ENCODE measurements at regions not wholly inside any gene's neighbourhood (a gene's known extent, or its start where the extent isn't known, plus 50 kb on each side); places are given as distances from the start of the nearest gene placed in this dataset.

- H3K36me3 ChIP-seq (ENCODE audit: insufficient read depth, low read length): no peaks in the 10 kb centered on the region
- intact Hi-C loops (cut with micrococcal nuclease; ENCODE audit: unreplicated experiment): no loop called here
- H3K9me2 ChIP-seq (ENCODE audit: insufficient read depth, low read length): no peaks in the 10 kb centered on the region
- H3K4me1 ChIP-seq (ENCODE audit: insufficient read depth, low read length, poor library complexity, severe bottlenecking): peaks cover 14% of the 10 kb centered on the region
- ChIA-PET CTCF (ENCODE audit: unreplicated experiment) (no interaction called here), POLR2A (interaction anchor here (0.7 kb wide), 2 partner anchors 9 to 484 kb away, joined by 3 read pairs; no protein-coding TSS in a partner anchor)
- no peaks in the 10 kb centered on the region for H3K79me2 ChIP-seq (ENCODE audit: insufficient read depth, low read depth, low read length)
- no peak for DNase-seq (ENCODE audit: low spot score)
- no peak overlapping the region for H3K27ac ChIP-seq (ENCODE audit: low read depth, low read length, poor library complexity, severe bottlenecking)
- no peaks in the 10 kb centered on the region for H4K20me1 ChIP-seq (ENCODE audit: insufficient read depth, low read length)
- H2AFZ ChIP-seq (ENCODE audit: low read length): no peak overlapping the region
- TF ChIP-seq EZH2phosphoT487 (IDR thresholded peaks at IDR 0.05; ENCODE audit: borderline replicate concordance, low read depth, low read length): no peak
- no peak for TF ChIP-seq CTCF (conservative IDR thresholded peaks at IDR 0.05; ENCODE audit: low read length)
- BruUV-seq (replicated peaks): no TSS peak
- H3K4me3 ChIP-seq (ENCODE audit: low read depth, low read length, poor library complexity, severe bottlenecking): no peak overlapping the region
- H3K9me3 ChIP-seq (ENCODE audit: low read length): no peaks in the 10 kb centered on the region
- no peak overlapping the region for H3K4me2 ChIP-seq (ENCODE audit: low read length)
Measured at GRCh38 chr15:70198441-70199123, 100.9 kb upstream of the TLE3 start.

GRCh38 chr15:70197945-70198361, 100.2 kb upstream of the TLE3 start:
- intact Hi-C loops (cut with micrococcal nuclease; ENCODE audit: unreplicated experiment): no loop called here
- POLR2A ChIA-PET: interaction anchor here (0.5 to 0.7 kb wide), 2 partner anchors 484 to 488 kb away, joined by 3 read pairs; no protein-coding TSS in a partner anchor
- Histone ChIP-seq H3K4me2 (ENCODE audit: low read length) (no peak overlapping the region), H3K79me2 (ENCODE audit: insufficient read depth, low read depth, low read length) (no peaks in the 10 kb centered on the region), H3K4me3 (ENCODE audit: low read depth, low read length, poor library complexity, severe bottlenecking) (no peak overlapping the region), H3K9me2 (ENCODE audit: insufficient read depth, low read length) (no peaks in the 10 kb centered on the region), H3K4me1 (ENCODE audit: insufficient read depth, low read length, poor library complexity, severe bottlenecking) (peaks cover 14% of the 10 kb centered on the region), H4K20me1 (ENCODE audit: insufficient read depth, low read length) (no peaks in the 10 kb centered on the region), H3K27ac (ENCODE audit: low read depth, low read length, poor library complexity, severe bottlenecking) (no peak overlapping the region), H2AFZ (ENCODE audit: low read length) (no peak overlapping the region), H3K9me3 (ENCODE audit: low read length) (no peaks in the 10 kb centered on the region), H3K36me3 (ENCODE audit: insufficient read depth, low read length) (no peaks in the 10 kb centered on the region)
- no TSS peak for BruUV-seq (replicated peaks)
- TF ChIP-seq CTCF (conservative IDR thresholded peaks at IDR 0.05; ENCODE audit: low read length) (no peak), EZH2phosphoT487 (IDR thresholded peaks at IDR 0.05; ENCODE audit: borderline replicate concordance, low read depth, low read length) (no peak)
- no peak for DNase-seq (ENCODE audit: low spot score)
- CTCF ChIA-PET (ENCODE audit: unreplicated experiment): no interaction called here

- no peak for TF ChIP-seq EZH2phosphoT487 (IDR thresholded peaks at IDR 0.05; ENCODE audit: borderline replicate concordance, low read depth, low read length)
- TF ChIP-seq CTCF (conservative IDR thresholded peaks at IDR 0.05; ENCODE audit: low read length): no peak
- Histone ChIP-seq H3K36me3 (ENCODE audit: insufficient read depth, low read length) (no peaks in the 10 kb centered on the region), H3K4me3 (ENCODE audit: low read depth, low read length, poor library complexity, severe bottlenecking) (no peak overlapping the region), H3K9me3 (ENCODE audit: low read length) (no peaks in the 10 kb centered on the region), H3K4me1 (ENCODE audit: insufficient read depth, low read length, poor library complexity, severe bottlenecking) (peaks cover 14% of the 10 kb centered on the region), H3K27ac (ENCODE audit: low read depth, low read length, poor library complexity, severe bottlenecking) (no peak overlapping the region), H3K79me2 (ENCODE audit: insufficient read depth, low read depth, low read length) (no peaks in the 10 kb centered on the region), H4K20me1 (ENCODE audit: insufficient read depth, low read length) (no peaks in the 10 kb centered on the region), H2AFZ (ENCODE audit: low read length) (no peak overlapping the region), H3K4me2 (ENCODE audit: low read length) (0 out of 2 replicates have a peak overlapping the region, but pooled peaks have one; percentile 8), H3K9me2 (ENCODE audit: insufficient read depth, low read length) (no peaks in the 10 kb centered on the region)
- no peak for DNase-seq (ENCODE audit: low spot score)
- POLR2A ChIA-PET: interaction anchor here (0.5 kb wide), 1 partner anchor 489 kb away, joined by 3 read pairs; no protein-coding TSS in a partner anchor
- intact Hi-C loops (cut with micrococcal nuclease; ENCODE audit: unreplicated experiment): no loop called here
- BruUV-seq (replicated peaks): no TSS peak
- CTCF ChIA-PET (ENCODE audit: unreplicated experiment): no interaction called here
Measured at GRCh38 chr15:70197318-70197944, 99.7 kb upstream of the TLE3 start.

Data from OCI-LY7 (cell line).